ENCODE measurements at regions not wholly inside any gene's neighbourhood (a gene's known extent, or its start where the extent isn't known, plus 50 kb on each side); places are given as distances from the start of the nearest gene placed in this dataset.
A peak's percentile ranks its signal among the peaks of the same experiment; 100 is the strongest.

- H3K4me3 ChIP-seq (replicated peaks; ENCODE audit: low read depth, low read length) = no peak overlapping the region
- no peak for DNase-seq (ENCODE audit: low read depth)
- no peak for TF ChIP-seq CTCF (IDR thresholded peaks at IDR 0.05; ENCODE audit: low read length, missing control alignments)
Measured at GRCh38 chr2:128368437-128369107, 49.9 kb upstream of the HS6ST1 start.

- TF ChIP-seq CTCF (IDR thresholded peaks at IDR 0.05; ENCODE audit: low read length, missing control alignments) = no peak
Measured at GRCh38 chr2:128369108-128369555, 50.5 kb upstream of the HS6ST1 start.

GRCh38 chr2:128369602-128370467 lies 51.2 kb upstream of the HS6ST1 start:
- no peak for DNase-seq (ENCODE audit: low read depth)
- no peak for TF ChIP-seq CTCF (IDR thresholded peaks at IDR 0.05; ENCODE audit: low read length, missing control alignments)
- H3K4me3 ChIP-seq (replicated peaks; ENCODE audit: low read depth, low read length) = no peak overlapping the region

More at GRCh38 chr2:128369108-128369555, 50.5 kb upstream of the HS6ST1 start:
- no peak overlapping the region for H3K4me3 ChIP-seq (replicated peaks; ENCODE audit: low read depth, low read length)
- DNase-seq (ENCODE audit: low read depth) = peak; percentile 20

GRCh38 chr2:128370468-128371247 lies 52.0 kb upstream of the HS6ST1 start:
- TF ChIP-seq CTCF (IDR thresholded peaks at IDR 0.05; ENCODE audit: low read length, missing control alignments) = no peak
- no peak overlapping the region for H3K4me3 ChIP-seq (replicated peaks; ENCODE audit: low read depth, low read length)
- no peak for DNase-seq (ENCODE audit: low read depth)

- no peak overlapping the region for H3K4me3 ChIP-seq (replicated peaks; ENCODE audit: low read depth, low read length)
- DNase-seq (ENCODE audit: low read depth) = no peak
- no peak for TF ChIP-seq CTCF (IDR thresholded peaks at IDR 0.05; ENCODE audit: low read length, missing control alignments)
Measured at GRCh38 chr2:128371248-128371630, 52.6 kb upstream of the HS6ST1 start.

- DNase-seq (ENCODE audit: low read depth) = no peak
- no peak for TF ChIP-seq CTCF (IDR thresholded peaks at IDR 0.05; ENCODE audit: low read length, missing control alignments)
- H3K4me3 ChIP-seq (replicated peaks; ENCODE audit: low read depth, low read length) = no peak overlapping the region
Measured at GRCh38 chr2:128371648-128372345, 53.1 kb upstream of the HS6ST1 start.
